CD4-positive, alpha-beta T cell (primary cell): ENCODE measurements at regions not wholly inside any gene's neighbourhood (a gene's known extent, or its start where the extent isn't known, plus 50 kb on each side); places are given as distances from the start of the nearest gene placed in this dataset.

Experiments
- ATAC-seq: fragments of 200-7000 bp; cut with Tn5 transposase; one replicate; pipeline ENCODE4 v1.10.0; 2022; ENCODE audit warnings: mild to moderate bottlenecking; ENCODE audit not compliant: poor library complexity
- CTCF ChIA-PET: fragments of 350-600 bp; sonication (Branson Sonifier 250); formaldehyde crosslinking; loops from one replicate; lab custom pipeline; 2021; ENCODE audit warnings: antibody characterized with exemption, inconsistent platforms; lab: Charles Lee
- POLR2A ChIA-PET: fragments of 350-600 bp; sonication (Branson Sonifier 250); formaldehyde crosslinking; loops from one replicate; lab custom pipeline; 2021; ENCODE audit warnings: antibody characterized with exemption, inconsistent platforms; lab: Charles Lee
- DNase-seq, 14 experiments: peaks; one replicate each; pipeline ENCODE4 v3.0.0-alpha.2; 2013 to 2020; ENCODE audit warnings: mixed read lengths in 2 of 14
- H3K27ac ChIP-seq, 2 donors: one replicate each; pipeline versions ENCODE4 v1.5.1 to v1.7.0; 2013; ENCODE audit warnings: low read length in 2 of 2, low read depth in 1 of 2, mild to moderate bottlenecking in 1 of 2
- H3K27me3 ChIP-seq, 2 experiments: 1 replicate in 1 of 2; 2 replicates in 1 of 2; pipeline versions ENCODE4 v1.6.1 to v1.7.0; 2013; ENCODE audit warnings: low read length in 2 of 2, control low read depth in 1 of 2, mild to moderate bottlenecking in 1 of 2, moderate library complexity in 1 of 2; ENCODE audit not compliant: insufficient read depth in 2 of 2, control insufficient read depth in 1 of 2
- H3K36me3 ChIP-seq: one replicate; pipeline ENCODE4 v1.6.1; 2013; ENCODE audit warnings: low read length, control low read depth; ENCODE audit not compliant: insufficient read depth
- H3K4me1 ChIP-seq: one replicate; pipeline ENCODE4 v1.6.1; 2013; ENCODE audit warnings: low read length, control low read depth; ENCODE audit not compliant: insufficient read depth
- H3K4me3 ChIP-seq: one replicate; pipeline ENCODE4 v1.5.1; 2013; ENCODE audit warnings: mild to moderate bottlenecking, low read length, moderate library complexity
- H3K9me3 ChIP-seq, 2 experiments: 1 replicate in 1 of 2; 2 replicates in 1 of 2; pipeline versions ENCODE4 v1.6.1 to v1.7.0; 2013; ENCODE audit warnings: low read length in 2 of 2, mild to moderate bottlenecking in 2 of 2, control low read depth in 1 of 2, moderate library complexity in 1 of 2; ENCODE audit not compliant: control insufficient read depth in 1 of 2, insufficient read depth in 1 of 2
- H3K27ac Mint-ChIP-seq: one replicate; pipeline ENCODE4 v1.8.0; 2020; ENCODE audit warnings: mixed read lengths
- H3K27me3 Mint-ChIP-seq: one replicate; pipeline ENCODE4 v1.8.0; 2021; ENCODE audit warnings: mixed read lengths
- H3K36me3 Mint-ChIP-seq: one replicate; pipeline ENCODE4 v1.8.0; 2021; ENCODE audit warnings: low read depth, mixed read lengths
- H3K4me1 Mint-ChIP-seq: one replicate; pipeline ENCODE4 v1.8.0; 2021; ENCODE audit warnings: low read depth, mixed read lengths
- H3K4me3 Mint-ChIP-seq: one replicate; pipeline ENCODE4 v1.8.0; 2020; ENCODE audit warnings: mild to moderate bottlenecking, mixed read lengths
- H3K9me3 Mint-ChIP-seq: one replicate; pipeline ENCODE4 v1.8.0; 2020; ENCODE audit warnings: mixed read lengths
- CTCF ChIP-seq: fragments of 200-600 bp; IDR thresholded peaks from one replicate; pipeline ENCODE4 v1.8.0; 2022; ENCODE audit warnings: antibody characterized with exemption, mild to moderate bottlenecking
- intact Hi-C, 2 experiments: fragments of 100-400 bp; cut with DNase I in 1 of 2; cut with micrococcal nuclease in 1 of 2; formaldehyde crosslinking; loops; one replicate each; pipeline versions ENCODE4 v1.15.1 to v1.9.0; 2023 to 2025; cut with DNase I, micrococcal nuclease

- Histone ChIP-seq H3K4me1 (no peaks in the 10 kb centered on the region), H3K36me3 (no peaks in the 10 kb centered on the region), H3K4me3 (no peak overlapping the region), H3K9me3 (peaks cover 0 to 16% of the 10 kb centered on the region in 2 experiments), H3K27ac (no peak overlapping the region), H3K27me3 (no peaks in the 10 kb centered on the region)
- Mint-ChIP-seq H3K27ac (no peak overlapping the region), H3K4me3 (no peak overlapping the region), H3K27me3 (no peaks in the 10 kb centered on the region), H3K4me1 (no peaks in the 10 kb centered on the region), H3K36me3 (no peaks in the 10 kb centered on the region), H3K9me3 (peaks cover 2% of the 10 kb centered on the region)
- intact Hi-C loops = no loop called here
- ChIA-PET CTCF (no interaction called here), POLR2A (no interaction called here)
- no peak for ATAC-seq
- no peak for TF ChIP-seq CTCF
- no peak for DNase-seq
These were observed 607.3 kb downstream of the PRELID2 start for GRCh38 chr5:145227881-145228280.

GRCh38 chr5:145226726-145227125 is 608.4 kb downstream of the PRELID2 start:
- Mint-ChIP-seq H3K4me1 (no peaks in the 10 kb centered on the region), H3K4me3 (no peak overlapping the region), H3K9me3 (peaks cover 2% of the 10 kb centered on the region), H3K36me3 (no peaks in the 10 kb centered on the region), H3K27me3 (no peaks in the 10 kb centered on the region), H3K27ac (no peak overlapping the region)
- Histone ChIP-seq H3K36me3 (no peaks in the 10 kb centered on the region), H3K9me3 (peaks cover 0 to 16% of the 10 kb centered on the region in 2 experiments), H3K4me1 (no peaks in the 10 kb centered on the region), H3K27me3 (no peaks in the 10 kb centered on the region), H3K27ac (no peak overlapping the region), H3K4me3 (no peak overlapping the region)
- TF ChIP-seq CTCF = no peak
- intact Hi-C loops = no loop called here
- ATAC-seq (no peak), DNase-seq (no peak)
- POLR2A ChIA-PET = no interaction called here
- CTCF ChIA-PET = no interaction called here

GRCh38 chr5:145225529-145225928 is 609.6 kb downstream of the PRELID2 start:
- Histone ChIP-seq H3K27me3 (no peaks in the 10 kb centered on the region), H3K27ac (no peak overlapping the region), H3K36me3 (no peaks in the 10 kb centered on the region), H3K4me3 (no peak overlapping the region), H3K4me1 (no peaks in the 10 kb centered on the region), H3K9me3 (peaks cover 0 to 16% of the 10 kb centered on the region in 2 experiments)
- H3K4me1 Mint-ChIP-seq = no peaks in the 10 kb centered on the region
- no peak for TF ChIP-seq CTCF
- ATAC-seq (no peak), DNase-seq (no peak)
- CTCF ChIA-PET = no interaction called here
- H3K36me3 Mint-ChIP-seq = no peaks in the 10 kb centered on the region
- no peaks in the 10 kb centered on the region for H3K27me3 Mint-ChIP-seq
- H3K9me3 Mint-ChIP-seq = peaks cover 2% of the 10 kb centered on the region
- no peak overlapping the region for H3K27ac Mint-ChIP-seq
- POLR2A ChIA-PET = no interaction called here
- intact Hi-C loops = no loop called here
- H3K4me3 Mint-ChIP-seq = no peak overlapping the region
